GM18519 (cell line): ENCODE measurements at regions not wholly inside any gene's neighbourhood (a gene's known extent, or its start where the extent isn't known, plus 50 kb on each side); places are given as distances from the start of the nearest gene placed in this dataset.

ENCODE experiments used
- ATAC-seq: cut with Tn5 transposase; IDR thresholded peaks from one replicate; pipeline ENCODE4 v1.9.1; 2021; ENCODE audit warnings: mild to moderate bottlenecking, moderate library complexity; ENCODE audit not compliant: unreplicated experiment, low FRiP score

- ATAC-seq = no peak
These were observed 909.2 kb upstream of the PCDH20 start for GRCh38 chr13:62324842-62325241.

DNA sequence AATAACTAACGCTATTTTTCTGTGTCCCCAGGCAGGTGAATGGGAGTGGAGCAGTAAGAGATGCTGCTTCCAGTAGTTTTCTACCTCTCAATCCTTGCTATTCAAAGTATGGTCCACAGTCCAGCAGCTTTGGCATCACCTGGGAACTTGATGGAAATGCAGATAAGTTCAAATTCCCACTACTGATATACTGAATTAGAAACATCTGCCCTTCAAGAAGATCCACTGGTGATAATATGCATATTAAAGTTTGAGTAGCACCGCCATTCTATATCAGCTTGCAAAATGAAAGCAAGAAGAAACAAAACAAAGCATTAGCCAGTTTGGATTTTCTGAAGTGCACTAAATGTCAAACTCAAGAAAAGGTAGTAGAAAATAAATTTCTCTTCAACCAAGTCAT lies 906.2 kb upstream of the PCDH20 start:
- ATAC-seq = no peak

DNA sequence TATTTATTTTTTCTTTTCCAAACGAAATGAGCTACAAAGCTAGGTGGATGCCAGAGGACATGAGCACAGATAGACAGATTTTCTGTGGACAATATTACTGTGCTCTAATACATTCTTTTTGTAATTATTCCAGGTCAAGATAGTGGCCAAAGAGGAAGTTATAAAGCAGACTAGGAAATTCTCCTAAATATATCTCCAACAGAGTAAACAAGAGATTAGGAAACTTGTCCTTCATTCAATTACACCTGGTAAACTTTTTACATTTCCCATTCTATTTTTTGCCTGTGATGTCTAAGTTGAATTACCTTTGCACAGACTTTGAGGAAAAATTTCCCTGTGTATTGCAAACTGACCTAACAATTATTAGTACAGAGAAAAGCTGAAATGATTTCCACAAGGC lies 905.5 kb upstream of the PCDH20 start:
- no peak for ATAC-seq

DNA sequence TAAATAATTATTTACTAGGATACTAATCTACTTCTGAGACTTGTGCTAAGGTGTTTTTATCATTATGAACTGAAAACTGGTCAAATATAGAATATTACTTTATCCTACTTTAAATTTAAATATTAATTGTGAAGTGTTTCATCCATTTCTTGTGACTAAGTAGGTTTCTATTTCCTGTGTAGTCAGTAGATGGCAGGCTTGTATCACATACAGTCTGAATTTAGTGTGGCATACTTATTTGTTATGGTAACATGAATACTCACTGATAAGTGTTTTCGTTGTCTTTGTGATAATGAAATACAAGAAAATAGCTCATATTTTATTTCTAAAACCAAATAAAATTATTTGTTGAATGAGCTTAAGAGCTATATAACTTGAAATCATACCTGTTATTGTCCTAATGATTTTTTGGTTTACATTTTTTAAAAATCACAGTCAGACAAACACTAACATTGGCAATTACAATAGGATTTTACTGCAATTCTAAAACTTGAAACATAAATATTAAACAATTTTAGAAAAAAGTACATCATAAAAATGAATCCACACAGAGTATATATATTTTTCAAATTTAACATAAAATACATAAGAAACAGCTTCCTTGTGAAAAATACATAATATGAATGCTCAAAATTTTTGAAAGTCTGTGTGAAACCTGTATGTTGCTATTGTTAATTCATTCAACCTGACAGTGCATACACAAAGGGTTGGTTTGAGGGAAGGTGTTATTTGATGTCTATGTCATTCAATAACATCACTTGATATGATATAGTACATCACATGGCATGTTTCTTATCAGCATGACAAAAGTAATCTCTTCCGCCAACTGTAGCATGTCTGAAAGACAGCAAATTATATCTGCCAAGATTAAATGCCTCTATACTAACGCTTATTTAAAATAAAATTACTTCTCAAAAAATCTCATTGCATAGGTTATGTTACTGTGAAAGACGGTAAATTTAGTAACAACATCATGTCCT lies 904.8 kb upstream of the PCDH20 start:
- ATAC-seq = peak; percentile 77

- ATAC-seq = no peak
These were observed 894.3 kb upstream of the PCDH20 start for GRCh38 chr13:62309904-62310303.

DNA sequence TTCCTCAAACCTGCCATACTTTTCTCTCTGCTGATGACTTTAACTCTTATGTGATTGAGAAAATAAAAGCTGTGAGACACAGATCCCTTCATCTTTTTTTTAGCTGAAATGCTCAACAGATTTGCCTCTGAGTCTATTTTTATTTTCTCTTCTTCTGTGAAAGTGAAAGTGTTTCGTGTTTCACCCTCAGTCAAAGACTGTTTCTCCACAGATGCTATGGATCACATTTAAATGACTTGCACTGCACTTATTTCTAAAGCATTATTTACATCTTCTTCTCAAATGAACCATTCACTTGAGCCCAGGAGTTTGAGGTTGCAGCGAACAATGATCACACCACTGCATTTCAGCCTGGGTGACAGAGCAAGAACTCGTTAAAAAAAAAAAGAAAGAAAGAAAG lies 890.1 kb upstream of the PCDH20 start:
- ATAC-seq = peak; percentile 93

DNA sequence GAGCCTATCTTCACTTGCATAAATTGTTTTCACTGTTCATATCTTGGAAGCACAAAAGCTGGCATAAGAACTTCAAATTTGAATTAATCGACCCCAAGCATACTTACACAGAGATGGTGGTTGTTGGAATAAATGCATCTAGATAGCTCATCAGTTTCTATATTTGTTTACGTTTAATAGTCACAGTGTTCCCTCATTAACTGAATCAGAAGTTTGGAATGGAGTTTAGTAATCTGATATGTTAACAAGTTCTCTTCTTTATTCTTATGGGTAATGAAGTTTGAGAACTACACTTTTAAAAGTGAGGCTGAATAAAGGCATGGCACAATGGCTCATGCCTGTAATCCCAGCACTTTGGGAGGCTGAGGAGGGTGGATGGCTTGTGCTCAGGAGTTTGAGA lies 886.7 kb upstream of the PCDH20 start:
- ATAC-seq = no peak

DNA sequence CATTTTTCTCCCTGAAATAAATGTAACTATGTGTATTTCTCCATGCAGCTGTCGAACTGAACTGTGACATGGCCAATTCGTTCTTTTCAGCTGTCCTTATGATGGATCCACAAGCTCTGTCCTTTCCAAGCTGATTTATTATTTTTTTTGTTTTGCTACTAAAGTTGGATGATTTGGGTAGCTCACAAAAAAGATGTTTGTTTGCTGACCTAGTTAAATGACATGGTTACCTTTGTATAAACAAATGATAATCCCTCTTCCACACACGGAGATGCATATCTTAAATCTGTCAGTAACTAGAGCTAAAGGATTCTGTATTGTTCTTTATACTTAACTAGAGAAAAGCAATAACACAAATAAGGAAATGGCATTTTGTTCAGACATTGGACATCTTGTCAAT lies 884.3 kb upstream of the PCDH20 start:
- ATAC-seq = no peak

DNA sequence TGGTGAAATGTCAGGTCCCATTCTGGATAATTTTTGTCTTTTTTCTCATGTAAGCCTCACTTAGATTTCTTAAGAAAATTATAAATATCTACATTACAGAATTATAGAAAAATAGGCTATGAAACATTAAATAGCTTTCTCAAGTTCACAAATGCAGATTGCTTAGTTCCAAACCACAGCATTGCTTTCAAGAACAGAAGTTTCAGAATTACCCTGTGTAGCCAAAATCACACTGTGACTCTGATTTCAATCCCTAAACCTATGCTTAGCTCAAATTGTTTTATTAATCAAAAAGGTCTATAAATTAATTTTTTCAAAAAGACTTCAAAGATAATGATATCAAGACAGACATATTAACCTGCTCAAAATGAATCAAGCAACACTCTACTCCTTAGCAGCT lies 881.2 kb upstream of the PCDH20 start:
- ATAC-seq = no peak

GRCh38 chr13:62294244-62294643 lies 878.6 kb upstream of the PCDH20 start:
- no peak for ATAC-seq

DNA sequence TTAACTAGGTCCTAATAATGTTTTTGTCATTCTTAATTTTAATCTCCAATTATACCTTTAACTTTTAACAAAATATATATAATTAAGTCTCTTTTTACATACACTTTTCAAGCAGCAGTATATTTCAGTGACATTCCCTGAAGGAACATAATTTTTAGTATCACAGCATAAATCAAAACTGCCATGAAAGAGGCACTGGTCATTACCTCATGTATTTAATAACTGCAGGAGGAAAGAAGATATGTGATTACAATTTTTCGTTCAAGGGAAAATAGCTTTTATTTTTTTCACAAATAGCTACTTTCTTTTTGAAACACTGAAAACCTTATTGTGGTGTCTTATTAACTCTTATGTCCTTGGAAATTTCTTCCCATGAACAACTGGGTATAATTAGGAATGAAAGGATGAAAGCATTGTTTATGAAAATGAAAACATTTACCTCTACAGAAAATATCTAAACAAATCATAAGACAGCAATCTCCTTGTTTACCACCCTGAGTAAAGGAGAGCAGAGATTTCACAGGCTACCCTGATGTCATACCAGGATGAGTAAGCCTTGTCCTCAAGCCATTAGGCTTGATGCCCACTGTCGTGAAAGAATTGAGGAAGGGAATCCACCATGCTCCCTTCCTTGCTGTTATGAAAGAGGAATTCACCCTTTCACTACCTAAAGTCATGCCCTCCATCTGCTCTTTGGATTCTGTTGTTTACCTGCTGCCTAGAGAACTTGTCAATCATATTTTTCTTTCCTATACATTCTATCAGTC lies 877.2 kb upstream of the PCDH20 start:
- no peak for ATAC-seq

GRCh38 chr13:62290542-62290941 lies 874.9 kb upstream of the PCDH20 start:
- no peak for ATAC-seq

DNA sequence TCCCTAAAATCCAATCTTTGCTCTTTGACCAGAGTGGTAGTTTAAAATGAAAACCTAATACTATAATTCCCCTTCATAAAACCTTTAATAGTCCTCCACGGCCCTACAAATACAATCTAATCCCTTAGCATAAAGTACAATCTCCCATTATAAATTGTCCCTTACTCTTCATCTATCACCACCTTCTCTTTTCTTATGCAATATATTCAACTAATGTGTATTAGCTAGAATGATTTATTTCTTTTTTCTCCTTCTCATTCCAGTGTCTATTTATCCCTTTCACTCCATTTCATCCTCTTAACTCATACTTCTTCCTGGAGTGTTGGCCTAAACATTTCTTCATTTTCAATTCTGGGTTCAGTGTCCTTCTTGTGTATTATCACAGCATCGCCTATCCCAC lies 872.1 kb upstream of the PCDH20 start:
- ATAC-seq = no peak

DNA sequence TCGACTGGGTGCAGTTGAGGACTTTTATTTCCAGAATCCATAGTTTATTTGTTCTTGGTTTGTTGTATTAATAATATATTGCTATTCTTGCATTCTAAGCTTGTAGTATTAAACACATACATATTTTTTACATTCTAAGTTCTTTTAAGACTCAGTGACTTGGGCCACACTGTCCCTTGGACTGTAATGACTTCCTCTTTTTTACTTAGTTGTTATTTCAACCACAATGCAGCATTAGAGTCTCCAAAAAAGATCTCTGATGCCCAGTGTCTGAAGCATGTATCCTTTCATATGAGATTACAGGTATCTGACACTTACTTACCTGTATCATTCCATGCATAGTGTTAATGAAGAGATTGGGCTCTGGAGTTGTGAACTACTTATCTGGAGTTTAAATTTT lies 864.9 kb upstream of the PCDH20 start:
- peak; percentile 81 for ATAC-seq

DNA sequence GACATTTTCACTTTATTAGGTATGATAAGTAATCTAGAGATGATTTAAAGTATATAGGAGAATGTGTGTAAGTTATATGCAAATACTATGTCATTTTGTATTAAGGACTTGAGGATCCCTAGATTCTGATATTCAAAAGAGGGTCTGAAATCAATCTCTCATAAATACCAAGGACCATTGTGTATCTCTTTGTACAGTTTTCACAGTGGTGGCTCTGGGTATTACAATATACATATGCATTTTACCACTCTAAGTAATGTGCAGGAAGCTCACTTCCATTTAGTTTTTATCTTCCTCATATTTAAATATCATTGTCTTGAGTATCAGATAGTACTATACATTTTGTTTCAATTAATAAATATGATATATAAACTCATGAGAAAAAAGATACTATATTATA lies 862.6 kb upstream of the PCDH20 start:
- ATAC-seq = no peak

- no peak for ATAC-seq
These were observed 836.1 kb upstream of the PCDH20 start for GRCh38 chr13:62251734-62252133.

- ATAC-seq = no peak
These were observed 835.0 kb upstream of the PCDH20 start for GRCh38 chr13:62250501-62251201.

- ATAC-seq = no peak
These were observed 830.9 kb upstream of the PCDH20 start for GRCh38 chr13:62246581-62246980.

GRCh38 chr13:62243106-62243505 lies 827.5 kb upstream of the PCDH20 start:
- ATAC-seq = no peak

GRCh38 chr13:62234780-62235440 lies 819.3 kb upstream of the PCDH20 start:
- no peak for ATAC-seq

DNA sequence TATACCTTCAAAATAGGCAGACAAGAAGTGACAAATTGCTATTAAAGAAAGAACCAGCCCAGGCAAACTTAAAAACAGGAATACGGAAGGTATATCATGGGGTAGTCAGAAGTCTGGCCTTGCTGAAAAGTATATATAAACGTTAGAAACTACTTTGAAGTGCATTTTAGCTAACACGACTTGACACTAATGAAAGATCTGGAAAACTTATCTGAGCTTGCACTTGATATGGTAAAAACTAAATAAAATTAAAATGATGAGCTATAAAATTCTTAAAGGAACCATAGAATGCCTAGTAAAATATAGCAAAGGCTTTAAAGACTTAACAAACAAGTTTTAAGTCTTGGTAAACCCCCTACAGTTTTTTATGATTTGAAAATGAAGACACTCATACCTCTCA lies 795.3 kb upstream of the PCDH20 start:
- no peak for ATAC-seq
